Kidney capillary endothelial cell (primary cell): ENCODE measurements at regions not wholly inside any gene's neighbourhood (a gene's known extent, or its start where the extent isn't known, plus 50 kb on each side); places are given as distances from the start of the nearest gene placed in this dataset.
A peak's percentile ranks its signal among the peaks of the same experiment; 100 is the strongest.

Experiments
- DNase-seq: peaks from one replicate; pipeline ENCODE4 v3.0.0-alpha.2; 2018; ENCODE audit warnings: low spot score

GRCh38 chr12:58268069-58268468 lies 326.7 kb downstream of the ATP23 start:
- peak; percentile 50 for DNase-seq

- no peak for DNase-seq
These were observed 328.1 kb downstream of the ATP23 start for GRCh38 chr12:58269476-58269875.

GRCh38 chr12:58270966-58271705 lies 329.8 kb downstream of the ATP23 start:
- no peak for DNase-seq

GRCh38 chr12:58272461-58272860 lies 331.1 kb downstream of the ATP23 start:
- DNase-seq = no peak

- no peak for DNase-seq
These were observed 335.9 kb downstream of the ATP23 start for GRCh38 chr12:58277231-58277630.

GRCh38 chr12:58283553-58283952 lies 342.2 kb downstream of the ATP23 start:
- no peak for DNase-seq

GRCh38 chr12:58285551-58285950 lies 344.2 kb downstream of the ATP23 start:
- no peak for DNase-seq

GRCh38 chr12:58286353-58286752 lies 345.0 kb downstream of the ATP23 start:
- no peak for DNase-seq

GRCh38 chr12:58288190-58288589 lies 346.8 kb downstream of the ATP23 start:
- no peak for DNase-seq

- DNase-seq = no peak
These were observed 349.7 kb downstream of the ATP23 start for GRCh38 chr12:58291106-58291505.

GRCh38 chr12:58293308-58293982 lies 352.1 kb downstream of the ATP23 start:
- no peak for DNase-seq

- DNase-seq = no peak
These were observed 353.9 kb downstream of the ATP23 start for GRCh38 chr12:58295268-58295667.

- no peak for DNase-seq
These were observed 355.5 kb downstream of the ATP23 start for GRCh38 chr12:58296863-58297262.

- DNase-seq = no peak
These were observed 357.4 kb downstream of the ATP23 start for GRCh38 chr12:58298803-58299202.

GRCh38 chr12:58299371-58299770 lies 358.0 kb downstream of the ATP23 start:
- DNase-seq = no peak

GRCh38 chr12:58301038-58301729 lies 359.8 kb downstream of the ATP23 start:
- no peak for DNase-seq

- DNase-seq = no peak
These were observed 360.4 kb downstream of the ATP23 start for GRCh38 chr12:58301730-58302122.

GRCh38 chr12:58302487-58303011 lies 361.2 kb downstream of the ATP23 start:
- no peak for DNase-seq

- DNase-seq = no peak
These were observed 365.1 kb downstream of the ATP23 start for GRCh38 chr12:58306266-58307000.

- no peak for DNase-seq
These were observed 368.4 kb downstream of the ATP23 start for GRCh38 chr12:58309806-58310205.

GRCh38 chr12:58310368-58310767 lies 369.0 kb downstream of the ATP23 start:
- no peak for DNase-seq
